Motor neuron (in vitro differentiated cells): ENCODE measurements at regions not wholly inside any gene's neighbourhood (a gene's known extent, or its start where the extent isn't known, plus 50 kb on each side); places are given as distances from the start of the nearest gene placed in this dataset.

Experiments
- ATAC-seq, 8 experiments: fragments of 200-7000 bp; cut with Tn5 transposase; replicated peaks in 6 of 8; 2 replicates each; pipeline ENCODE4 v1.8.0; 2021; ENCODE audit warnings: mild to moderate bottlenecking in 8 of 8, moderate library complexity in 8 of 8
- H3K27ac ChIP-seq, 2 donors: fragments of 250-450 bp; sonication (Bioruptor Pico); 2 replicates each; pipeline ENCODE4 v1.9.0; 2021; ENCODE audit warnings: antibody characterized with exemption in 2 of 2, mild to moderate bottlenecking in 2 of 2, moderate library complexity in 1 of 2
- H3K4me1 ChIP-seq, 2 donors: fragments of 250-450 bp; sonication (Bioruptor Pico); replicated peaks in 1 of 2; 2 replicates each; pipeline ENCODE4 v1.6.1; 2021; ENCODE audit warnings: antibody characterized with exemption in 2 of 2, mild to moderate bottlenecking in 2 of 2, moderate library complexity in 1 of 2
- H3K4me3 ChIP-seq, 5 donors: fragments of 250-450 bp; sonication (Bioruptor Pico); 2 replicates each; pipeline ENCODE4 v1.9.0; 2021; ENCODE audit warnings: antibody characterized with exemption in 5 of 5, mild to moderate bottlenecking in 5 of 5, moderate library complexity in 4 of 5
- WGBS, 10 experiments: fragments of 450-650 bp; shearing (Covaris generic); methylation state at CpG; one replicate each; pipeline ENCODE4 v1.0.0; 2022; 5-methylcytosine and 5-hydroxymethylcytosine counted together
- in situ Hi-C, 9 experiments: fragments of 400-800 bp; cut with MboI; loops; one replicate each; pipeline ENCODE4 v1.15.0; 2021; ENCODE audit warnings: low sequenced_read_pairs in 9 of 9, low pct_unique_long_range_greater_than_20kb in 2 of 9; ENCODE audit not compliant: unreplicated experiment in 9 of 9

DNA sequence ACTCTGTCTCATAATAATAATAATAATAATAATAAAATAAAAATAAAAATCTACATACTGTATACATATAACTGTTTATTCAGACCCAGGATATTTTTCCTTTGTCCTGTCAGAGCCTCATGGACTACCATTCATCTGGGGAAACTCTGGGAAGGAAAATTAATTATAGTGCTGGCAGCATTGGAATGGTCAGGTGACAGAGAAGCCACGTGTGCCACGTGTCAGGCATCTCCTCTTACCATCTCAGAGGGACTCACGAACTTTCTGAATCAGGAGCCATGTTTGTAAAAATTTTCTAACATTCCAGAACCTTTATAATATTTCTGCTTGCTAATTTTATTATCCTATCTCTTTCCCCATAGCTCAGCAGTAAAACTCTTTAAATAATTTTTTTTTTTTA is 97.8 kb upstream of the HNRNPU start:
- H3K4me3 ChIP-seq: no peak overlapping the region
- in situ Hi-C loops: no loop called here
- peaks cover 0 to 4% of the 10 kb centered on the region in 2 donors for H3K4me1 ChIP-seq
- no peak overlapping the region for H3K27ac ChIP-seq
- WGBS, 10 experiments: 0 to 100% (median 65%) methylated on average over 1 to 3 of the region's 3 CpGs; no CpG with 5 or more reads in 1 of the 10 experiments
- peak in 1 of 8 experiments; percentile 13 for ATAC-seq

DNA sequence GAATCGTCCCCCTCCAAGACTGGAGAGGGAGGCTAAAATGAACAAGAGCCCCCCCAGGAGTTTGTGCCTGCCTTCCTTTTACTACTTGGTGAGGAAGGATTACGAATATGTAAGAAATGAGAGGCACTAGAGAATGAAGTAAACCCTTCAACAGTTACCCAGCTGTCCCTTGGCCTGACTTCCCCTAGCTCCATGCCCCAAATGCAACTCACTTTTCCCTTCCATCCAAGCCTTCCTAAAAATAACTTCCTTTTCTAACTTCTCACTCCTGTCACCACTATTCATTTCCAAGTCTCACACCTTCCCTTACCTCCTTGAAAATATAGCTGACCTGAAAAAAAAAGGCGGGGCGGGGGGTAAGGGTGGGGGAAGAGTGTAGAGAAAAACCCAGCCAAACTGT is 96.6 kb upstream of the HNRNPU start:
- H3K4me1 ChIP-seq: peaks cover 0 to 4% of the 10 kb centered on the region in 2 donors
- H3K27ac ChIP-seq: no peak overlapping the region
- no peak overlapping the region for H3K4me3 ChIP-seq
- 50 to 100% (median 90%) methylated on average over 1 to 4 of the region's 4 CpGs; no CpG with 5 or more reads in 3 of the 10 experiments for WGBS, 10 experiments
- no peak for ATAC-seq
- in situ Hi-C loops: no loop called here

DNA sequence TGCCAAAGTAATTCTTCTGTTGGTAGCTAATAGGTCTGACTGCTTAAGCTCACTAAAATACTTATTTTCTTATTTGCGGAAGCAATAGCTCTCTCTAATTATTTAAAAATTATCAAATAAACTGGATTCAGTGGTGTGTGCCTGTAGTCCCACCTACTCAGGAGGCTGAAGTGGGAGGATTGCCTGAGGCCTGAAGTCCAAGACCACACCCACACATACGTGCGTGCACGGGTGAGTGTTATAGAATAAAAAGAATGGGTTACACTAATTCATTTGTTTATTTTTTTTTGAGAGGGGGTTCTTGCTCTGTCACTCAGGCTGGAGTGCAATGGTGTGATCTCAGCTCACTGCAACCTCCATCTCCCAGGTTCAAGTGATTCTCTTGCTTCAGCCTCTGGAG is 94.2 kb upstream of the HNRNPU start:
- H3K4me3 ChIP-seq: no peak overlapping the region
- no peak overlapping the region for H3K27ac ChIP-seq
- in situ Hi-C loops: no loop called here
- no peak for ATAC-seq
- WGBS, 10 experiments: 76 to 100% (median 92%) methylated on average over 1 to 4 of the region's 4 CpGs; no CpG with 5 or more reads in 4 of the 10 experiments
- no peaks in the 10 kb centered on the region for H3K4me1 ChIP-seq

DNA sequence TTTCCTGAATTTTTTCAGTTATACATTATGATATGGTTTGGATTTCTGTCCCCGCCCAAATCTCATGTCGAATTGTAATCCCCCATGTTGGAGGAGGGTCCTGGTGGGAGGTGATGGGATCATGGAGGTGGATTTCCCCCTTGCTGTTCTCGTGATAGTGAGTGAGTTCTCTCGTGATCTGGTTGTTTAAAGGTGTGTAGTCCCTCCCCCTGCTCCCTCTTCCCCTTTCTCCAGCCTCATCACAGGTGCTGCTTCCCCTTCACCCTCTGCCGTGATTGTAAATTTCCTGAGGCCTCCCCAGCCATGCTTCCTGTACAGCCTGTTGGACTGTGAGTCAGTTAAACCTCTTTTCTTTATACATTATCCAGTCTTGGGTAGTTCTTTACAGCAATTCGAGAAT is 93.2 kb upstream of the HNRNPU start:
- 49 to 96% (median 69%) methylated on average over 1 to 6 of the region's 6 CpGs; no CpG with 5 or more reads in 2 of the 10 experiments for WGBS, 10 experiments
- no peak overlapping the region for H3K4me3 ChIP-seq
- in situ Hi-C loops: no loop called here
- ATAC-seq: no peak
- no peaks in the 10 kb centered on the region for H3K4me1 ChIP-seq
- no peak overlapping the region for H3K27ac ChIP-seq

DNA sequence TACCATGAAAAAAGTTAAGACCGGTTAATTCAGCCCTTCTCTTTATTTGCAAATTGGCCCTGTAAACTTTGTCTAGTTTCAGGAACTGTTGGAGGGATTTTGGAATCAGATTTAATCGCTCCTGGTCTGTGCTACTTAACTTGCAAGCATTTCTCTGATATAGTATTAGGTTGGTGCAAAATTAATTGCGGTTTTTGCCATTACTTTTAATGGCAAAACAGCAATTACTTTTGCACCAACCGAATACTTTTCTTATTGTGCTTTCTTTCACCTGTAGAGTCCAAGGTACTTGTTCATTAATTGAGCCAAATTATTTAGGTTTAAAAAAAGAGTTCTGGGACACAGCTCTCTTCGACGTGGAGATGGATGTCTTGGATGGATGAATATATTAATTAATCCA is 92.8 kb upstream of the HNRNPU start:
- in situ Hi-C loops: no loop called here
- Histone ChIP-seq H3K27ac (no peak overlapping the region), H3K4me1 (no peaks in the 10 kb centered on the region), H3K4me3 (no peak overlapping the region)
- WGBS, 10 experiments: 80 to 100% (median 87%) methylated on average over 1 to 6 of the region's 6 CpGs
- ATAC-seq: no peak

DNA sequence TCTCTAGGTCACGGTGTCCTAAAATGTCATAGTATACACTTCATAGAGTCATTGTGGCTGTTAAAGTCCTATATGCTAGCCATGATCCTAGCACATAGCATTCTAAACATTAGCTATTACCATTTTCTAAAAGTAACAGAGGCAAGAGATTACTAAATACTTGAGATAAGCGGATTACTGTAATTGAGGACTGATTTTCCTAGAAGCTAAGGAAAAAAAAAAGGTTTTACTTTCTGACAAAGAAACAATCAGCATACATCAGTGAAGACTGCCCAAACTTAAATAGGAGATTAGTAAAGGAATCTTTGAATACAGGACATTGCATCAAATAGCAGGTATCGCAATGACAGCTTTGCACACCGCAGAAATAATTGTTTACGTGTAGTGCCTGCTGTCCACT is 91.3 kb upstream of the HNRNPU start:
- in situ Hi-C loops: no loop called here
- ATAC-seq: no peak
- WGBS, 10 experiments: 79 to 100% (median 99%) methylated on average over 1 to 5 of the region's 5 CpGs
- H3K4me3 ChIP-seq: no peak overlapping the region
- no peaks in the 10 kb centered on the region for H3K4me1 ChIP-seq
- H3K27ac ChIP-seq: no peak overlapping the region

DNA sequence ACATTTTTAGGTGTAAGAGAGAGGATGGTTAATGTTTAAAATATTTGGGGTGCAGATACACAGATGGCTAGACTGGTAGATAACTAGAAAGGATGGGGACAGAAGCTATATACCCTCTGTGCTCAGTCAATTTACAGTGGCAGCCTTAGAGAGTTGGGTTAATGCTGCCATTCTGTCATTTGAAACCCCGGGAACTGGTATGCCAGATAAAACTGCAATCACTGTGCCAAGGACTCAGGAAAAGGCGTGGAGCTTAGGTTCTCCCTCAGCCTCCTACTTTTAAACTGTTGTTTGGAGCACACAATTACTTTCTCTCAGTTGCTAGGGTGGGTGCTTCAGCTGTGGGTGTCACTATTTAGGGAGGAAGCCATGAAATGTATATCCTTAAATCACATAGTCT is 90.0 kb upstream of the HNRNPU start:
- in situ Hi-C loops: no loop called here
- H3K27ac ChIP-seq: no peak overlapping the region
- H3K4me3 ChIP-seq: no peak overlapping the region
- ATAC-seq: peak in 2 of 8 experiments; percentile 29 to 38
- no peaks in the 10 kb centered on the region for H3K4me1 ChIP-seq
- WGBS, 10 experiments: 29 to 100% (median 70%) methylated on average over 1 to 2 of the region's 2 CpGs; no CpG with 5 or more reads in 4 of the 10 experiments

DNA sequence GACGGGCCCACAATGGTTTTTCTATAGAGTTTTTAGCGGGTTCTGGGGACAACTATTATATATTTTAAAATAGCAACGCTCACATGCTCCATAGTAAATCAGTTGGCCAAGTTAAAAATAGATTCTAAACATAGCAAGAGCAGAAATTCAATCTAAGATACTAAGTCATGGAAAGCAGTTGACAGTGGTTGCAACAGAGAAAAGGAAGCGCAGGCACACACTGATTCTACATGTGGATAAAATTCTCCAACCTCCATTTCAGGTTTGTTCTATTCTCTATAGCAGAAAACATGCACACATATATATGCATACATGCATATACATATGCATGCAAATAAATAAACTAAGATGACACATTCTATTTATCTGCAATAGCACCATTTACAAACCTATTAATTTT is 89.6 kb upstream of the HNRNPU start:
- peak in 1 of 8 experiments; percentile 78 for ATAC-seq
- no peak overlapping the region for H3K4me3 ChIP-seq
- no peaks in the 10 kb centered on the region for H3K4me1 ChIP-seq
- H3K27ac ChIP-seq: no peak overlapping the region
- in situ Hi-C loops: no loop called here
- 49 to 96% (median 81%) methylated on average over 1 to 4 of the region's 4 CpGs; no CpG with 5 or more reads in 2 of the 10 experiments for WGBS, 10 experiments

DNA sequence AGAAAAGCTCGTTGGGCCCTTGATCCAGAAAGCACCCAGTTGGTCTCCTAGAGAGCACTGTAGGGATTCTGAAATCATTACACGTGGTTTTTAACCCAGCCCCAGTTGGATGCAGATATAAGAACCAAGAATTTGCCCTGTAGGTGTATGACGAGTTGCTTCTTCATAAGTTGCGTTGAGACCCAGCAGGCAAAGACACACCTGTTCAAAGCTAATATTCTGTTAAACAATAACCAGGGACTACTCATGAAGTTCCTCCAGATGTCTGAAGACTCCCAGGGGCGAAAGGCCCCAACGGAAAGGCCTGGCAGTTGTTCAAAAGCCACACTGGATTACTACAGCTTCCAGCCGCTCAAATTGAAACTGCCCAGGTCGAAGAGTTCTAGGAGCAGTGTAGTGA is 88.6 kb upstream of the HNRNPU start:
- 31 to 100% (median 78%) methylated on average over 1 to 8 of the region's 8 CpGs for WGBS, 10 experiments
- Histone ChIP-seq H3K4me3 (no peak overlapping the region), H3K4me1 (no peaks in the 10 kb centered on the region), H3K27ac (no peak overlapping the region)
- no peak for ATAC-seq
- in situ Hi-C loops: no loop called here

DNA sequence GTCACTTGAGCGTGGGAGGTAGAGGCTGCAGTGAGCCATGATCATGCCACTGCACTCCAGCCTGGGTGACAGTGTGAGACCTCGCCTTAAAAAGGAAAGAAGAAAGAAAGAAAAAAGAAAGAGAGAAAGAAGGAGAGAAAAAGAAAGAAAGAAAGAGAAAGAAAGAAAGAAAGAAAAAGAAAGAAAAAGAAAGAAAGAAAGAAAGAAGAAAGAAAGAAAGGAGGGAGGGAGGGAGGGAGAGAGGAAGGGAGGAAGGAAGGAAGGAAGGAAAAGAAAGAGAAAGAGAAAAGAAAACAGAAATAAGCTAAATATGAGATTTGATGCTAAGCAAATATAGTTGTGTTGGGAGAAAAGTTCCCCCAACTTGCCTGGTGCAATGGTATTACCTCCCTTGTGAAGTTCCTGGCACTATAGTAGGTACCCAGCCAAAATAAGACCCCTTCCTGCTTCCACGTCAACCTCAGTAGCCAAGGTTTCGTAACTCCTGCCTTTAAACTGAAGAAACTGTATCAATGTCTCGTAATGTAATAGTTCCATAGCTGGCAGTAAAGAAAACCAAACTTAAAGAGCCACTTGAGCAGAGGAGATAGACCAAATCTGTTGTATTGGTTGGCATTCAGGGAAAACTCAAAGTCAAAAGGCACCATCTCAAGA is 88.1 kb upstream of the HNRNPU start:
- no peak for ATAC-seq
- in situ Hi-C loops: no loop called here
- no peak overlapping the region for H3K27ac ChIP-seq
- no peak overlapping the region for H3K4me3 ChIP-seq
- WGBS, 10 experiments: 71 to 99% (median 93%) methylated on average over 2 to 5 of the region's 5 CpGs; no CpG with 5 or more reads in 1 of the 10 experiments
- H3K4me1 ChIP-seq: no peaks in the 10 kb centered on the region

DNA sequence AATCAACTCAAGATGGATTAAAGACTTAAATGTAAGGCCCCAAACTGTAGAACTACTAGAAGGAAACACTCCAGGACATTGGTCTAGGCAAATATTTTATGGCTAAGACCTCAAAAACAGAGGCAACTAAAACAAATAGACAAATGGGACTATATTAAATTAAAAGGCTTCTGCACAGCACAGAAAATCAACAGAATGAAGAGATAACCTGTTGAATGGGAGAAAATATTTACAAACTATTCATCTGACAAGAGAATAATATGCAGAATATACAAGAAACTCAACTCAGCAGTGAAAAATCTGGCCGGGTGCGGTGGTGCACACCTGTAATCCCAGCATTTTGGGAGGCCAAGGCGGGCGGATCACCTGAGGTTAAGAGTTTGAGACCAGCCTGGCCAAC is 84.1 kb upstream of the HNRNPU start:
- 40 to 96% (median 92%) methylated on average over 1 to 4 of the region's 4 CpGs; no CpG with 5 or more reads in 2 of the 10 experiments for whole genome bisulfite sequencing, 10 experiments
- in situ Hi-C loops: no loop called here
- ATAC-seq: no peak
- no peak overlapping the region for H3K4me3 ChIP-seq
- no peaks in the 10 kb centered on the region for H3K4me1 ChIP-seq
- no peak overlapping the region for H3K27ac ChIP-seq

DNA sequence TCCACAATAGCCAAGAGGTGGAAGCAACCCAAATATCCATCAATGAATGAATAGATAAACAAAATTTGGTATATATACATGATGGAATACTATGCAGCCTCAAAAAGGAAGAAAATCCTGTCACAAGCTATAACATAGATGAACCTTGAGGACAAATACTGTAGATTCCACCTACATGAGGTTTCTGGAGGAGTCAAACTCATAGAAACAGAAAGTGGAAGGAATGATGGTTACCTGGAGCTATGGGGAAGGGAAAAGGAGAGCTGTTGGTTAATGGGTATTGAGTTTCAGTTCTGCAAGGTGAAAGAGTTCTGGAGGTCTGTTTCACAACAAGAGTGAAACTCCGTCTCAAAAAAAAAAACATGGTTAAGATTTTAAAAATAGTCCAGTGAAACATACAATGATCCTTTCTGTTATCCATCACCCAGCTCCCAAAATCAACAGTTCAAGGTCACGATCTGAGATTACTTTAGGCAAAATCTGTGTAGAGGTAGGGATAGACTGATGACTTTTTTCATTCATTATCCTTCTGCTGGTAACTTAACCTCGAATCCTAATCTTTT is 80.8 kb upstream of the HNRNPU start:
- WGBS, 10 experiments: 17 to 91% (median 66%) methylated on average over 1 to 3 of the region's 3 CpGs
- in situ Hi-C loops: no loop called here
- H3K4me1 ChIP-seq: no peaks in the 10 kb centered on the region
- H3K27ac ChIP-seq: no peak overlapping the region
- H3K4me3 ChIP-seq: no peak overlapping the region
- ATAC-seq: no peak

DNA sequence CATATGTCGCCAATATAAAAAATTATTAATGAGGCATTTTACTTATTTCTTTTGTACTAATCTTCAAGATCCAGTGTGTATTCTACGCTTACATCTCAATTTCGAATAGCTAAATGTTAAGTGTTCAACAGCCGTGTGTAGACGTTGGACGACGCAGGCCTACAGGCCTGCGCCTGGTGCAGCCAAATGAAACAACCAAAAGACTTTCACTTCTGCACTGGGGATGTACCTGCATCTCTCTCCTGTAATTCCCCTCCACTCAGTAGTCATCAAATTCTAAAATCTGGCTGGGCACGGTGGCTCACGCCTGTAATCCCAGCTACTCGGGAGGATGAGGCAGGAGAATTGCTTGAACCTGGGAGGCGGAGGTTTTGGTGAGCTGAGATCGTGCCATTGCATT is 76.8 kb upstream of the HNRNPU start:
- Histone ChIP-seq H3K27ac (no peak overlapping the region), H3K4me1 (no peaks in the 10 kb centered on the region), H3K4me3 (no peak overlapping the region)
- 74 to 100% (median 100%) methylated on average over 1 to 13 of the region's 13 CpGs for WGBS, 10 experiments
- ATAC-seq: no peak
- in situ Hi-C loops: no loop called here

DNA sequence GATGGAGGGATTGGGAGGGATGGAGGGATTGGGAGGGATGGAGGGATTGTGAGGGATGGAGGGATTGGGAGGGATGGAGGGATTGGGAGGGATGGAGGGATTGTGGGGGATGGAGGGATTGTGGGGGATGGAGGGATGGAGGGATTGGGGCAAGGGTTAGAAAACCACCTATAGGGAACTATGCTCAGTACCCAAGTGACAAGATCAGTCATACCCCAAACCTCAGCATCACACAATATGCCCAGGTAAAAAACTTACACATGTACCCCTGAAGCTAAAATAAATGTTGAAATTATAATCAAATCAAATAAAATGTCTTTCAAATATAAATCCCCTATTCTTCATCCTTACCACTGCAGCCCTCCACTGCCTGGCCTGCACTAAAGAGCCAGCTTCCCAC is 72.8 kb upstream of the HNRNPU start:
- Histone ChIP-seq H3K4me1 (no peaks in the 10 kb centered on the region), H3K4me3 (no peak overlapping the region), H3K27ac (no peak overlapping the region)
- in situ Hi-C loops: no loop called here
- ATAC-seq: no peak
